ENCODE measurements at regions not wholly inside any gene's neighbourhood (a gene's known extent, or its start where the extent isn't known, plus 50 kb on each side); places are given as distances from the start of the nearest gene placed in this dataset.

DNA sequence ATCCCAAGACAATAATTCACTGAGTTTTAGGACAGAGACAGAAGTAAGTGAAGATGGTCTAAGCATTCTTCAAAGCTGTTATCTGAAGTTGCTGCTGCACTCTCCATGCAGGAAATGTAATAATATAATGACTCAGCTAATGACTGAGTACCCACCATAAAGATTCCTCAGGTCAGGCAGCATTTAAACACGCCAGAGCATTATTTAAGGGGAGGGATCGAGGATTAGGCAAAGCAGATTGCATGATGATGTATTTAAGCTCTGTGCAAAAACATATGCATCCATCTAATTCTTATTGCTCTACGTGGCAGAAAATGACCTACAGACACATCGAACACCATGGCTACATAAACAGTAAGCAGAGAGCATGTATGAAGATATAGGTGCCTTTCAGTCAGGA lies 216.4 kb downstream of the UNC5CL start:
- H3K4me1 ChIP-seq (ENCODE audit: insufficient read depth, low read length, severe bottlenecking), result no peaks in the 10 kb centered on the region
- no peaks in the 10 kb centered on the region for H3K9me3 ChIP-seq (ENCODE audit: low read length)
- no peak overlapping the region for H3K4me2 ChIP-seq (ENCODE audit: low read length)
- no peak overlapping the region for H3K4me3 ChIP-seq (ENCODE audit: low read depth, low read length, poor library complexity, severe bottlenecking)
- H3K9me2 ChIP-seq (ENCODE audit: low read depth, low read length), result no peaks in the 10 kb centered on the region
- H3F3A ChIP-seq (ENCODE audit: insufficient read depth, low read length), result no peaks in the 10 kb centered on the region
- no peaks in the 10 kb centered on the region for H3K79me2 ChIP-seq (ENCODE audit: insufficient read depth, low read length)
- H2AFZ ChIP-seq (ENCODE audit: low read length), result no peak overlapping the region
- H3K36me3 ChIP-seq (ENCODE audit: insufficient read depth, low read length), result no peaks in the 10 kb centered on the region
- H3K27ac ChIP-seq (ENCODE audit: low read depth, low read length, poor library complexity, severe bottlenecking), result no peak overlapping the region
- no peaks in the 10 kb centered on the region for H3K27me3 ChIP-seq (ENCODE audit: insufficient read depth, low read length)
- TF ChIP-seq EZH2 (IDR thresholded peaks at IDR 0.05; ENCODE audit: borderline replicate concordance, low read length), result no peak
- TF ChIP-seq, protein P1, sequence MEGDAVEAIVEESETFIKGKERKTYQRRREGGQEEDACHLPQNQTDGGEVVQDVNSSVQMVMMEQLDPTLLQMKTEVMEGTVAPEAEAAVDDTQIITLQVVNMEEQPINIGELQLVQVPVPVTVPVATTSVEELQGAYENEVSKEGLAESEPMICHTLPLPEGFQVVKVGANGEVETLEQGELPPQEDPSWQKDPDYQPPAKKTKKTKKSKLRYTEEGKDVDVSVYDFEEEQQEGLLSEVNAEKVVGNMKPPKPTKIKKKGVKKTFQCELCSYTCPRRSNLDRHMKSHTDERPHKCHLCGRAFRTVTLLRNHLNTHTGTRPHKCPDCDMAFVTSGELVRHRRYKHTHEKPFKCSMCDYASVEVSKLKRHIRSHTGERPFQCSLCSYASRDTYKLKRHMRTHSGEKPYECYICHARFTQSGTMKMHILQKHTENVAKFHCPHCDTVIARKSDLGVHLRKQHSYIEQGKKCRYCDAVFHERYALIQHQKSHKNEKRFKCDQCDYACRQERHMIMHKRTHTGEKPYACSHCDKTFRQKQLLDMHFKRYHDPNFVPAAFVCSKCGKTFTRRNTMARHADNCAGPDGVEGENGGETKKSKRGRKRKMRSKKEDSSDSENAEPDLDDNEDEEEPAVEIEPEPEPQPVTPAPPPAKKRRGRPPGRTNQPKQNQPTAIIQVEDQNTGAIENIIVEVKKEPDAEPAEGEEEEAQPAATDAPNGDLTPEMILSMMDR (IDR thresholded peaks at IDR 0.05; ENCODE audit: low read length), result no peak
- no peak overlapping the region for H3K9ac ChIP-seq (ENCODE audit: low read length)
- H4K20me1 ChIP-seq (ENCODE audit: insufficient read depth, low read length), result no peaks in the 10 kb centered on the region

DNA sequence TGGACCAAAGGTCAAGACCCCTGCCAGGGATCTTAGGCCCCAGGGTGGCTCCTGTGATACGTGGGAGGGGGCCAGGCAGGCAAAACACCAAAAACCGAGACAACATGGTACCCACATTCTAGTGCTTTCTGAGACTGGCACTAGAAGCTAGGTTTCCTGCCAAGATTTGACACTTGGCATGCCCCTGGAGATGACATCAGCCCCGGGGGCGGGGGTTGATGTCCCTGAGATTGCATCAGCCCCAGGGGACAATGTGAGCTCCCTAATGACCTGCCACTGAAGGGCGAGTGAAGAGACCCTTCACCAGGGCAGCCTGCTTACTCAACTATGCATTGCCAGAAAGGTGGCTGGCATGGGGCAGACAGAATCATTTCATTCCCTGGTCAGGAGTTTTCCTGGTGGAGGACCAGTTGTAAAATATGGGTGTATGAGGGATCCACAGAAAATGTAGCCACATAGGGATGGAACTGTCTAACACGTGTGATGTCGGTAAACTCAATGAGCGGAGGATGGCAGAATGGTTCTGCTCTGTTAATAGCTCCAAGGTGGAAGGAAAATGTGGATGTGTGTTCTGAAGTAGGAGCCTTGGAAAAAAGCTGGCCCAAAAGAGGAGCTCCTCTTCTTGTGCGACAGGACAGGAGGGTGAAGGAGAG lies 219.7 kb downstream of the UNC5CL start:
- Histone ChIP-seq H3K4me3 (ENCODE audit: low read depth, low read length, poor library complexity, severe bottlenecking) (no peak overlapping the region), H3K4me2 (ENCODE audit: low read length) (no peak overlapping the region), H3K27me3 (ENCODE audit: insufficient read depth, low read length) (no peaks in the 10 kb centered on the region), H3K79me2 (ENCODE audit: insufficient read depth, low read length) (no peaks in the 10 kb centered on the region), H3K9ac (ENCODE audit: low read length) (no peak overlapping the region), H3K4me1 (ENCODE audit: insufficient read depth, low read length, severe bottlenecking) (no peaks in the 10 kb centered on the region), H3K36me3 (ENCODE audit: insufficient read depth, low read length) (no peaks in the 10 kb centered on the region), H3F3A (ENCODE audit: insufficient read depth, low read length) (no peaks in the 10 kb centered on the region), H3K27ac (ENCODE audit: low read depth, low read length, poor library complexity, severe bottlenecking) (no peak overlapping the region), H2AFZ (ENCODE audit: low read length) (no peak overlapping the region), H3K9me3 (ENCODE audit: low read length) (no peaks in the 10 kb centered on the region), H3K9me2 (ENCODE audit: low read depth, low read length) (no peaks in the 10 kb centered on the region), H4K20me1 (ENCODE audit: insufficient read depth, low read length) (no peaks in the 10 kb centered on the region)
- TF ChIP-seq, protein P1 (IDR thresholded peaks at IDR 0.05; ENCODE audit: low read length), result no peak
- TF ChIP-seq EZH2 (IDR thresholded peaks at IDR 0.05; ENCODE audit: borderline replicate concordance, low read length), result no peak

DNA sequence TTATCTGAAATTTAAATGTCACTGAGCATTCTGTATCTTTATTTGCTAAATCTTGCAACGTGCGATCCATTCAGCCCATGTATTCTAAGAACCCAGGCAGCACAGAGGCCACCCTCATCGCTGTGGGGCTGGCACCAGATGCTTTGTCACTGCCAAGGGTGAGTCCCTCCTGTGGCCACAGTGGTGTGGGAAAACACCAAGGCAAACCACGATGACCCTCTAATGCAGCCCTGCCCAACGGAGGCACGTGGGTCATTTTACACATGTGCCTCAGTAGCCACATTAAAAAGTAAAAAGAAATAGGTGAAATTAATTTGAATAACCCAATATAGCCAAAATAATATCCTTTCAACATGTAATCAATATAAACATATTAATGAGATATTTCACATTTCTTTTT lies 221.7 kb downstream of the UNC5CL start:
- no peaks in the 10 kb centered on the region for H3F3A ChIP-seq (ENCODE audit: insufficient read depth, low read length)
- no peak overlapping the region for H3K4me2 ChIP-seq (ENCODE audit: low read length)
- H3K36me3 ChIP-seq (ENCODE audit: insufficient read depth, low read length), result no peaks in the 10 kb centered on the region
- no peak overlapping the region for H3K4me3 ChIP-seq (ENCODE audit: low read depth, low read length, poor library complexity, severe bottlenecking)
- H3K79me2 ChIP-seq (ENCODE audit: insufficient read depth, low read length), result no peaks in the 10 kb centered on the region
- no peaks in the 10 kb centered on the region for H3K9me3 ChIP-seq (ENCODE audit: low read length)
- H4K20me1 ChIP-seq (ENCODE audit: insufficient read depth, low read length), result no peaks in the 10 kb centered on the region
- no peak overlapping the region for H2AFZ ChIP-seq (ENCODE audit: low read length)
- no peaks in the 10 kb centered on the region for H3K4me1 ChIP-seq (ENCODE audit: insufficient read depth, low read length, severe bottlenecking)
- no peaks in the 10 kb centered on the region for H3K9me2 ChIP-seq (ENCODE audit: low read depth, low read length)
- TF ChIP-seq EZH2 (IDR thresholded peaks at IDR 0.05; ENCODE audit: borderline replicate concordance, low read length), result no peak
- TF ChIP-seq, protein P1 (IDR thresholded peaks at IDR 0.05; ENCODE audit: low read length), result no peak
- H3K27me3 ChIP-seq (ENCODE audit: insufficient read depth, low read length), result no peaks in the 10 kb centered on the region
- no peak overlapping the region for H3K27ac ChIP-seq (ENCODE audit: low read depth, low read length, poor library complexity, severe bottlenecking)
- no peak overlapping the region for H3K9ac ChIP-seq (ENCODE audit: low read length)
